Lower leg skin (tissue), 3 donors: ENCODE measurements at regions not wholly inside any gene's neighbourhood (a gene's known extent, or its start where the extent isn't known, plus 50 kb on each side); places are given as distances from the start of the nearest gene placed in this dataset.

ENCODE experiments used
- POLR2A ChIP-seq, 2 donors: fragments of 450-650 bp; IDR thresholded peaks; one replicate each; pipeline ENCODE4 v1.6.1; 2016 to 2017; ENCODE audit warnings: antibody characterized with exemption in 2 of 2, mild to moderate bottlenecking in 1 of 2, moderate library complexity in 1 of 2
- TF ChIP-seq, protein P1 (sequence below), 3 donors: fragments of 450-650 bp; IDR thresholded peaks; one replicate each; pipeline ENCODE4 v1.5.1; 2016; ENCODE audit warnings: antibody characterized with exemption in 3 of 3, mild to moderate bottlenecking in 3 of 3, moderate library complexity in 2 of 3

DNA sequence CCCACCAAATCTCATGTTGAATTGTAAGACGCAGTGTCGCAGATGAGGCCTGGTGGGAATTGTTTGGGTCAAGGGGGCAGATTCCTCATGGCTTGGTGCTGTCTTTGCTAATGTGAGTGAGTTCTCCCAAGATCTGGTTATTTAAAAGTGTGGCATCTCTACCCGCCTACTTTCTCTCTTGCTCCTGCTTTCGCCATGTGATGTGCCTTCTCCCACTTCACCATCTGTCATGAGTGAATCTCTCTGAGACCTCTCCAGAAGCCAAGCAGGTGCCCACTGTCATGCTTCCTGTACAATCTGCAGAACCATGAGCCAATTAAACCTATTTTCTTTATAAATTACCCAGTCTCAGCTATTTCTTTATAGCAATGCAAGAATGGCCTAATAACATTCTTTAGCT is 246.6 kb upstream of the CDH20 start:
- TF ChIP-seq, protein P1, sequence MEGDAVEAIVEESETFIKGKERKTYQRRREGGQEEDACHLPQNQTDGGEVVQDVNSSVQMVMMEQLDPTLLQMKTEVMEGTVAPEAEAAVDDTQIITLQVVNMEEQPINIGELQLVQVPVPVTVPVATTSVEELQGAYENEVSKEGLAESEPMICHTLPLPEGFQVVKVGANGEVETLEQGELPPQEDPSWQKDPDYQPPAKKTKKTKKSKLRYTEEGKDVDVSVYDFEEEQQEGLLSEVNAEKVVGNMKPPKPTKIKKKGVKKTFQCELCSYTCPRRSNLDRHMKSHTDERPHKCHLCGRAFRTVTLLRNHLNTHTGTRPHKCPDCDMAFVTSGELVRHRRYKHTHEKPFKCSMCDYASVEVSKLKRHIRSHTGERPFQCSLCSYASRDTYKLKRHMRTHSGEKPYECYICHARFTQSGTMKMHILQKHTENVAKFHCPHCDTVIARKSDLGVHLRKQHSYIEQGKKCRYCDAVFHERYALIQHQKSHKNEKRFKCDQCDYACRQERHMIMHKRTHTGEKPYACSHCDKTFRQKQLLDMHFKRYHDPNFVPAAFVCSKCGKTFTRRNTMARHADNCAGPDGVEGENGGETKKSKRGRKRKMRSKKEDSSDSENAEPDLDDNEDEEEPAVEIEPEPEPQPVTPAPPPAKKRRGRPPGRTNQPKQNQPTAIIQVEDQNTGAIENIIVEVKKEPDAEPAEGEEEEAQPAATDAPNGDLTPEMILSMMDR (IDR thresholded peaks at IDR 0.05), result no peak
- TF ChIP-seq POLR2A (IDR thresholded peaks at IDR 0.05), result no peak
